ENCODE measurements at regions not wholly inside any gene's neighbourhood (a gene's known extent, or its start where the extent isn't known, plus 50 kb on each side); places are given as distances from the start of the nearest gene placed in this dataset.
"Not testable (repeated sequence)": the region's sequence is repeated elsewhere in the genome, so short reads cannot be mapped to it uniquely, and the experiment has no call there.

DNA sequence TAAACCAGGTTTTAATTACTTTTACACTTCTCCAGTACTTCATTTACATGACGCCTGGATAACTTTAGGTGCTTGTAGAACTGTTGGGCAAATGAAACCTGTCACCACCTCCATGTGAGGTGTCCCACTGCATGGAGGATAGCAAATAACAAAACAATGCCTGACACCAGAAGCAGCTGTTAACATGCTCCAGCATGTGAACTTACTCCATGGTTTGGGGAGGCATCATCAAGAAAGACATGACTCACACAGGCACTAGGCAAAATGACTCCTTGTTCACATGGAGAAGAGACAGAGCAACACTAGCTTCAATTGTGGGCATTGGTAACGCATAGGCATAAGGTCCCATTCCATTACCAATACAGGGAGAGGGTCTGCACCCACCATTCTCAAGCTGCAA lies 198.1 kb upstream of the F9 start:
- Histone ChIP-seq H3K27ac (no peak overlapping the region), H3K4me3 (no peak overlapping the region), H3K4me1 (replicated peaks in 1 of 2) (no peaks in the 10 kb centered on the region)
- no peak for ATAC-seq (replicated peaks in 6 of 8)
- in situ Hi-C loops (cut with MboI; ENCODE audit: low pct_unique_long_range_greater_than_20kb in 2 of 9, low sequenced_read_pairs in 9 of 9, unreplicated experiment in 9 of 9): no loop called here
- WGBS, 10 experiments: 33 to 80% (median 67%) methylated on average over 1 of the region's 2 CpGs; no CpG with 5 or more reads in 7 of the 10 experiments

DNA sequence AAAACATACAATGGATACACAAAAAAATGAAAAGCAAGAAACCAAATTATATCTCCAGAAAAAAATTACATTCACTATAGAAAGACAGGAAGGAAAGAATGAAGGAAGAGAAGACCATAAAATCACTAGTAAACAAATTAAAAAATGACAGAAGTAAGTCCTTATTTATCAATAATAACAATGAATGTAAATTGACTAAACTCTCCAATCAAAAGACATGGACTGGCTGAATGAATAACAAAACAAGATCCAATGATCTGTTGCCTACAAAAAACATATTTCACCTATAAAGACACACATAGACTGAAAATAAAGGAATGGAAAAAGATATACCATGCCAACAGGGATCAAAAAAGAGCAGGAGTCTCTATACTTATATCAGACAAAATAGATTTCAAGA lies 203.2 kb upstream of the F9 start:
- no peak overlapping the region for H3K27ac ChIP-seq
- no peak overlapping the region for H3K4me3 ChIP-seq
- in situ Hi-C loops (cut with MboI; ENCODE audit: low pct_unique_long_range_greater_than_20kb in 2 of 9, low sequenced_read_pairs in 9 of 9, unreplicated experiment in 9 of 9): no loop called here
- H3K4me1 ChIP-seq (replicated peaks in 1 of 2): no peaks in the 10 kb centered on the region
- no peak for ATAC-seq (replicated peaks in 6 of 8)

DNA sequence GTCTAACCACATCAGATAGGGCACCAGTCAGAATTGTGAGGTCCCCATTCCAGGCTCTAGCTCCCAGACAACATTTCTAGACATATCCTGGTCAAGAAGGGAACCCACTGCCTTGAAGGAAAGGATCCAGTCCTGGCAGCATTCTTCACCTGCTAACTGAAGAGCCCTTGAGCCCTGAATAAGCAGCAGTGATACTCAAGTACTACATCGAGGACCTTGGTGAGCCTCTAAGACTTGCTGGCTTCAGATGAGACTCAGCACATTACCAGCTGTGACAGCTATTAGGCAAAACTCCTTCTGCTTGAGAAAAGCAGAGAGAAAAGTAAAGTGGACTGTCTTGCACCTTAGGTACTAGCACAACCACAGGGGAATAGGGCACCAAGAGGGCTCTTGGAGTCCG lies 205.8 kb upstream of the F9 start:
- Histone ChIP-seq H3K4me1 (replicated peaks in 1 of 2) (no peaks in the 10 kb centered on the region), H3K27ac (no peak overlapping the region), H3K4me3 (no peak overlapping the region)
- in situ Hi-C loops (cut with MboI; ENCODE audit: low pct_unique_long_range_greater_than_20kb in 2 of 9, low sequenced_read_pairs in 9 of 9, unreplicated experiment in 9 of 9): no loop called here
- no peak for ATAC-seq (replicated peaks in 6 of 8)
- WGBS, 10 experiments: 56% methylated on average over 2 of the region's 2 CpGs; no CpG with 5 or more reads in 9 of the 10 experiments

DNA sequence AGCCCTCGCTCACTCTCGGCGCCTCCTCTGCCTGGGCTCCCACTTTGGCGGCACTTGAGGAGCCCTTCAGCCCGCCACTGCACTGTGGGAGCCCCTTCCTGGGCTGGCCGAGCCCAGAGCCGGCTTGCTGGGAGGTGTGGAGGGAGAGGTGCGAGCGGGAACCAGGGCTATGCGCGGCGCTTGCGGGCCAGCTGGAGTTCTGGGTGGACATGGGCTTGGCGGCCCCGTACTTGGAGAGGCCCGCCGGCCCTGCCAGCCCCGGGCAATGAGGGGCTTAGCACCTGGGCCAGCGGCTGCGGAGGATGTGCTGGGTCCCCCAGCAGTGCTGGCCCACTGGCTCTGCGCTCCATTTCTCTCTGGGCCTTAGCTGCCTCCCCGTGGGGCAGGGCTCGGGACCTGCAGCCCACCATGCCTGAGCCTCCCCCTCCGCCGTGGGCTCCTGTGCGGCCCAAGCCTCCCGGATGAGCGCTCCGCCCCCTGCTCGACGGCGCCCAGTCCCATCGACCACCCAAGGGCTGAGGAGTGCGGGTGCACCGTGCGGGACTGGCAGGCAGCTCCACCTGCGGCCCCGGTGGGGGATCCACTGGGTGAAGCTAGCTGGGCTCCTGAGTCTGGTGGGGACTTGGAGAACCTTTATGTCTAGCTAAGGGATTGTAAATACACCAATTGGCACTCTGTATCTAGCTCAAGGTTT lies 209.7 kb upstream of the F9 start:
- H3K4me1 ChIP-seq (replicated peaks in 1 of 2); H3K27ac ChIP-seq; H3K4me3 ChIP-seq; in situ Hi-C loops (cut with MboI; ENCODE audit: low pct_unique_long_range_greater_than_20kb in 2 of 9, low sequenced_read_pairs in 9 of 9, unreplicated experiment in 9 of 9); ATAC-seq (replicated peaks in 6 of 8): not testable (repeated sequence)
- WGBS, 10 experiments: 80% methylated on average over 1 of the region's 38 CpGs; no CpG with 5 or more reads in 9 of the 10 experiments

DNA sequence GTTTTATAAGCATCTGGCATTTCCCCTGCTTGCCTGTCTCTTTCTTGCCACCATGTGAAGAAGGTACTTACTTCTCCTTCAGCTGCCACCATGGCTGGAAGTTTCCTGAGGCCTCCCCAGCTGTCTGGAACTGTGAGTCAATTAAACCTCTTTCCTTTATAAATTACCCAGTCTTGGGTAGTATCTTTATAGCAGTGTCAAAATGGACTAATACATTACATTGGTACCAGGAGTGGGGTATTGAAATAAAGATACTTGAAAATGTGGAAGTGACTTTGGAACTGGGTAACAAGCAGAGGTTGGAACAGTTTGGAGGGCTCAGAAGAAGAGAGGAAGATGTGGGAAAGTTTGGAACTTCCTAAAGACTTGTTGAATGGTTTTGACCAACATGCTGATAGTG lies 223.9 kb upstream of the F9 start:
- in situ Hi-C loops (cut with MboI; ENCODE audit: low pct_unique_long_range_greater_than_20kb in 2 of 9, low sequenced_read_pairs in 9 of 9, unreplicated experiment in 9 of 9); H3K4me1 ChIP-seq (replicated peaks in 1 of 2); H3K4me3 ChIP-seq; H3K27ac ChIP-seq; ATAC-seq (replicated peaks in 6 of 8): not testable (repeated sequence)

DNA sequence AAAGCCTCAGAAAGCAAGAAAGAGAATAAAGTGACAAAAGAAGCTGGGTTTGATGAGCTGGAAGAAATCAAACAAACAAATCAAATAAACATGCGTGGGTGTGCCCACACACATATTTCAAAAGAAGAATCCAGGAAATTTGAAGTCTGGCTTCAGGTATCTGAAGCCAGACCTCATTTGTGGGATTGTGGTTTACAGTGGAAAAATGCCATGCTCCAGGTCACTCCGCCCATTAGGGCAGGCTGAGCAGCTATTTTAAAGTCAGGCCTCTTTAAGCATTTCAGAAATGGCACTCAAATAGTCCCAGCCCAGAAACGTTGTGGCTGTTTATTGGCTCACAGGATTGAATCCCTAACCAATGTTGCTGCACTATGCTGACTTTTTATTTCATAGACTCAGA lies 226.1 kb upstream of the F9 start:
- H3K4me3 ChIP-seq: no peak overlapping the region
- WGBS, 10 experiments: 0 to 60% (median 10%) methylated on average over 1 to 2 of the region's 3 CpGs; no CpG with 5 or more reads in 6 of the 10 experiments
- ATAC-seq (replicated peaks in 6 of 8): no peak
- in situ Hi-C loops (cut with MboI; ENCODE audit: low pct_unique_long_range_greater_than_20kb in 2 of 9, low sequenced_read_pairs in 9 of 9, unreplicated experiment in 9 of 9): no loop called here
- no peaks in the 10 kb centered on the region for H3K4me1 ChIP-seq (replicated peaks in 1 of 2)
- no peak overlapping the region for H3K27ac ChIP-seq

DNA sequence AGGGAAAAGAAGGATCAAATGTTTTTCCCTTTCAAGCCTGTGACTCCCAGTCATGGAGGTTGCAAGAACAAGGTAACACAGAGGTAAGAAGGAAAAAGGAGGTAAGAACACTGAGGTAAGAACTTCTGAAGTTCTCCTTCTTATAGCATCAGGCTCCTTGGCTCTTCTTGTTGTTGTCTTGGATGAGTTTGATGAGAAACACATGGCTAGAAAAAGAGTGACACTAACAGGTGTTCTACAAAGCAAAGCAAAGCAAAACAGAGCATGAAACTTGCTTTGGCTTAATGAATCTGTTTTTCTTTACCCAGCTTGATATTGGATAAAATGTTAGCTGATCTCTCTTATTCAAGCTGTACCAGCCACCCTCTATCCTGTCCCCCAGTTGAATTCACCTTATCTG lies 231.2 kb upstream of the F9 start:
- Histone ChIP-seq H3K27ac (no peak overlapping the region), H3K4me3 (no peak overlapping the region), H3K4me1 (replicated peaks in 1 of 2) (no peaks in the 10 kb centered on the region)
- no peak for ATAC-seq (replicated peaks in 6 of 8)
- in situ Hi-C loops (cut with MboI; ENCODE audit: low pct_unique_long_range_greater_than_20kb in 2 of 9, low sequenced_read_pairs in 9 of 9, unreplicated experiment in 9 of 9): no loop called here

DNA sequence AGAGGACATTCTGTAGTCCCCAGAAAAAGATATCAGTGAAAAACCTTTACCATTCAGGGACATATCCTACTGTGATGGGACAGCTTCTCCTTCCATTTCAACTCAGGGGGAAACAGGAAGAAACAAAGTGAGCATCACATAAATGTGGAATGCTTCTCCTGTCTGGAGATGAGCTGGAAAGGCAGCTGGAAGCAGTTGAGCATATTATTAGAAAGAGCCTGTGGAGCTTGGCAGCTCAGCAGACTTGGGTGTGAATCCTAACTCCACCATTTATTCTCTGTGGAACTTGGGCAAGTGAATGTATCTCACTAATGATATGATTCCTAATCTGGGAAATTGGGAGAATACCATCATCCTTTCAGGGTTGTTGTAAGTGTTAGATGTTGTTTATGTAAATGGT lies 232.1 kb upstream of the F9 start:
- Histone ChIP-seq H3K4me3 (no peak overlapping the region), H3K4me1 (replicated peaks in 1 of 2) (no peaks in the 10 kb centered on the region), H3K27ac (no peak overlapping the region)
- in situ Hi-C loops (cut with MboI; ENCODE audit: low pct_unique_long_range_greater_than_20kb in 2 of 9, low sequenced_read_pairs in 9 of 9, unreplicated experiment in 9 of 9): no loop called here
- ATAC-seq (replicated peaks in 6 of 8): no peak

DNA sequence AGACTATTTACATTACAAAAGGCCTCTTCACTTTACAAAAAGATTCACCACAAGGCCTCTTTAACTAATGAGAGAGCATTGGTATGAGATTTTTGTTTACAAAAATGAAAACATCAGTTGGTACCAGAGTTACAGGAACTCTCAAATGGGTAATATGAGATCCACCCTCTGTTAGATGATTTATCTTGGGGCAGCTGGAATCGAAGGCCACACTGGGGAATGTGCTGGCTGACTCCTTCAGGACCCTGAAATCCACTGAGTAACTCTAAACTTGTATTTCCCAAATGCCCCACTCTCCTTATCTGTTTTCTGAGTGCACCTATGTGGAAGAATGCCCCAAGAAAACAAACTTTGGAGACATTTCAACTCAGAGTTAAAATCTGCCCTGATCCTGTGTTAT lies 232.9 kb upstream of the F9 start:
- Histone ChIP-seq H3K4me1 (replicated peaks in 1 of 2) (no peaks in the 10 kb centered on the region), H3K27ac (no peak overlapping the region), H3K4me3 (no peak overlapping the region)
- WGBS, 10 experiments: 17% methylated on average over 1 of the region's 1 CpG; no CpG with 5 or more reads in 9 of the 10 experiments
- ATAC-seq (replicated peaks in 6 of 8): no peak
- in situ Hi-C loops (cut with MboI; ENCODE audit: low pct_unique_long_range_greater_than_20kb in 2 of 9, low sequenced_read_pairs in 9 of 9, unreplicated experiment in 9 of 9): no loop called here

DNA sequence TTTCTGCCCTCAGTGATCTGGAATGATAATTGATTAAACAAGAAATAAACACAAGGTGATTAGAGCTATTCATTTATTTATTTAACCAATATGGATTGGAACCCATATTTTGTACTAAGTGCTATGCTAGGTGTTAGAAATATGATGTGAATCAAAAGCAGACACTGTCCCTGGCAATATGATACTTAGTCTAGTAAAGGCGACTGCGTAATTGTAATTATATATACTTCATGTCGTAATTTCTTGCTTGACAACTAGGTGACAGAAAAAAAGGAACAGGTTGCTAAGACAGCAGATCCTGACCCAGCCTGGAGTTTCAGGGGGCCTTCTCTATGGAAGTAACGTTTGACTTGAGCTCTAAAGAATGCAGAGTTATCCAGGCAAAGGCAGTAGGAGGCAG lies 236.5 kb upstream of the F9 start:
- Histone ChIP-seq H3K4me1 (replicated peaks in 1 of 2) (no peaks in the 10 kb centered on the region), H3K4me3 (no peak overlapping the region), H3K27ac (no peak overlapping the region)
- WGBS, 10 experiments: 16 to 100% (median 71%) methylated on average over 2 to 4 of the region's 4 CpGs; no CpG with 5 or more reads in 3 of the 10 experiments
- in situ Hi-C loops (cut with MboI; ENCODE audit: low pct_unique_long_range_greater_than_20kb in 2 of 9, low sequenced_read_pairs in 9 of 9, unreplicated experiment in 9 of 9): no loop called here
- no peak for ATAC-seq (replicated peaks in 6 of 8)

DNA sequence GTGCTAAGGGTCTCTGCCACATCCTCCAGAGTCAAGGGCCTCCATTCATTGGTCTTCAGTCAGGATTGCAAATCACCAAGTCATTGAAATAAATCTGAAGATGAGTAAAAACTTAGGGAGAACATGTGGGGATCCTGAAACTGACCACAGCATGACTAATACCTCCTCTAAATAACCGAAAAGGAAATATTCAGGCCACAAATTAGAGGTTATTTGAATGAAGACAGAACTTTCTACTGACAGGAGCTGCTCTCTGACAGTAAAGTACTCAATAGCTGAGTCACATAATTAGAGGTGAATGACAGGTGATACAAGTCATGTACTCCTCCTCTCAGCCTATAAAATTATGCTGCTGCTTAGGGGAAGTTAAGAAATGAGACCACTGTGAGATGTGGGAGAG lies 240.2 kb upstream of the F9 start:
- Histone ChIP-seq H3K4me1 (replicated peaks in 1 of 2) (no peaks in the 10 kb centered on the region), H3K27ac (no peak overlapping the region), H3K4me3 (no peak overlapping the region)
- peak in 1 of 8 experiments; percentile 71 for ATAC-seq (replicated peaks in 6 of 8)
- 0 to 50% (median 29%) methylated on average over 1 of the region's 1 CpG; no CpG with 5 or more reads in 7 of the 10 experiments for WGBS, 10 experiments
- in situ Hi-C loops (cut with MboI; ENCODE audit: low pct_unique_long_range_greater_than_20kb in 2 of 9, low sequenced_read_pairs in 9 of 9, unreplicated experiment in 9 of 9): no loop called here

DNA sequence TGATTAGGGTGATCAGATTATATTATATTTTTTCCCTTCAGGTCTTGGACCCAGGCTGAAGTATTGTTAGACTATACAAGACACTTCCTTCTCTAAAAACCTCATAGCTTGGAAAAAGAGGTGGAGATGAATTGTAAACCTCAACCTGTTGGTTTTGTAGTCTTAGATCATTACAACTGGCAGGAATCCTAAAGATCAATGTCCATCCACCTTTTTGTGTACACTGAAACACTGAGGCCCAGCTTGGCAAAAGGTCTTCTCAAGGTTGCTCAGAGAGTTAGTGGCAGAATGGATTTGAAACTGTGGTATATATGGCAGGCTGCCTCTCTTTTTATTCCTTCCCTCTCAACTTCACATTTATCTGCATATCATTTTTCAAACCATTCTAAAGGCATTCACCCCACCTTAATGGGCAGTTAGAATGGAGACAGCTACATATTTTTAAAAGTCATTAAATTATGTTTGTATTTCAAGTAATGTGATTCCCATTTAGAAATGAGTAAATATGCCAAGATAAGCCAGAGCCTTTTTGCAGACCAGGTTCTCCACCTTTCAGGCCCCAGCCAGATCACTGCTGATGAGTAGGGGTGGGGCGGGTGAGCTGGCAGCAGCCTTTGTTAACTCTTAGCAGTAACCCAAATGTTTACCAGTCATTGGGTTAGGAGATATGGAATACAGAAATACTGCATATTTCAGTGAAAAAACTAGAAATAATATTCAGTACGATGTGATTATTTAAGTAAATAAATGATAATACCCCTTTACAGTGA lies 243.2 kb upstream of the F9 start:
- Histone ChIP-seq H3K27ac (no peak overlapping the region), H3K4me3 (no peak overlapping the region), H3K4me1 (replicated peaks in 1 of 2) (no peaks in the 10 kb centered on the region)
- WGBS, 10 experiments: 0 to 100% (median 60%) methylated on average over 1 to 2 of the region's 2 CpGs; no CpG with 5 or more reads in 4 of the 10 experiments
- in situ Hi-C loops (cut with MboI; ENCODE audit: low pct_unique_long_range_greater_than_20kb in 2 of 9, low sequenced_read_pairs in 9 of 9, unreplicated experiment in 9 of 9): no loop called here
- ATAC-seq (replicated peaks in 6 of 8): no peak

DNA sequence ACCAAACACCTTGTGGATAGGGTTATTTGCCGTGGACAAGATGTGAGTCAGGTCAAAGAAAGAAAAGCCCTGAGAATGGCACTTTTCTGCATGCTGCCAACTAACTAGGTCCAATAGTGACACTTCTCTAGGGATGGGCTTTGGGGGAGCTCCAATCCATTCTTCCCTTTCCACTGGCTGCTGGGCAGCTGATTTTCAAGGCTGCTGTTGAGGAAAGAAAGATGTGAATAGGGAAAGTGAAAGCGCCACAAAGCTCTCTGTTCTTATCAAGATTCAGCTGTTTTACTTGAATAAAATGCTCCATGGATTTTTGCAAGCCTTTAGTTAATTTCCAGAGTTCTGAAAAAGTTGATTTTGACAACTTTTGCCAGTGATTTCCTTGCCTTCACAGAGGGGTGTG lies 244.2 kb upstream of the F9 start:
- Histone ChIP-seq H3K4me1 (replicated peaks in 1 of 2) (no peaks in the 10 kb centered on the region), H3K4me3 (no peak overlapping the region), H3K27ac (no peak overlapping the region)
- in situ Hi-C loops (cut with MboI; ENCODE audit: low pct_unique_long_range_greater_than_20kb in 2 of 9, low sequenced_read_pairs in 9 of 9, unreplicated experiment in 9 of 9): no loop called here
- no peak for ATAC-seq (replicated peaks in 6 of 8)
- WGBS, 10 experiments: 37 to 100% methylated on average over 1 to 2 of the region's 2 CpGs; no CpG with 5 or more reads in 8 of the 10 experiments

DNA sequence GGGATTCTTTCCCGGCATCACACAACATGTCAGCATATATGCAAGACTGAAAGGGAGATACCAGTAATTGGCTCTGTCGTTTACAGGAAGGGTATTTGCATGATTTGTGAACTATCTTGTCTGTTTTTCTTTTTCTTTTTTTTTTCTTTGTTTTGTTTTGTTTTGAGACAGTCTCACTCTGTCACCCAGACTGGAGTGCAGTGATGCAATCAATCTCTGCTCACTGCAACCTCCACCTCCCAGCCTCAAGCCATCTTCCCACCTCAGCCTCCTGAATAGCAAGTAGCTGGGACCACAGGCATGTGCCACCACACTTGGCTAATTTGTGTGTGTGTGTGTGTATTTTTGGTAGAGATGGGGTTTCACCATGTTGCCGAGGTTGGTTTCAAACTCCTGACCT lies 262.7 kb upstream of the F9 start:
- in situ Hi-C loops (cut with MboI; ENCODE audit: low pct_unique_long_range_greater_than_20kb in 2 of 9, low sequenced_read_pairs in 9 of 9, unreplicated experiment in 9 of 9): no loop called here
- Histone ChIP-seq H3K4me3 (no peak overlapping the region), H3K27ac (no peak overlapping the region), H3K4me1 (replicated peaks in 1 of 2) (no peaks in the 10 kb centered on the region)
- WGBS, 10 experiments: 0 to 70% (median 36%) methylated on average over 1 to 2 of the region's 3 CpGs; no CpG with 5 or more reads in 4 of the 10 experiments
- peak in 1 of 8 experiments; percentile 66 for ATAC-seq (replicated peaks in 6 of 8)

Data from motor neuron (in vitro differentiated cells).